Medulla oblongata (tissue), 1 donor: ENCODE measurements at regions not wholly inside any gene's neighbourhood (a gene's known extent, or its start where the extent isn't known, plus 50 kb on each side); places are given as distances from the start of the nearest gene placed in this dataset.
"Not testable (repeated sequence)": the region's sequence is repeated elsewhere in the genome, so short reads cannot be mapped to it uniquely, and the experiment has no call there.

Experiments used
- DNase-seq: peaks from one replicate; pipeline ENCODE4 v3.0.0-alpha.2; 2015; ENCODE audit errors: extremely low spot score

GRCh38 chr10:3887404-3887803, 102.4 kb upstream of the KLF6 start:
- DNase-seq: no peak

GRCh38 chr10:3886641-3887251, 101.7 kb upstream of the KLF6 start:
- no peak for DNase-seq

- DNase-seq: no peak
Observed at GRCh38 chr10:3886191-3886590, 101.2 kb upstream of the KLF6 start.

GRCh38 chr10:3882855-3883254, 97.8 kb upstream of the KLF6 start:
- DNase-seq: no peak

- no peak for DNase-seq
Observed at GRCh38 chr10:3881622-3882021, 96.6 kb upstream of the KLF6 start.

- DNase-seq: no peak
Observed at GRCh38 chr10:3879073-3879472, 94.1 kb upstream of the KLF6 start.

- no peak for DNase-seq
Observed at GRCh38 chr10:3877211-3878000, 92.4 kb upstream of the KLF6 start.

GRCh38 chr10:3876350-3876962, 91.4 kb upstream of the KLF6 start:
- no peak for DNase-seq

GRCh38 chr10:3875842-3876235, 90.8 kb upstream of the KLF6 start:
- DNase-seq: no peak

- peak; percentile 58 for DNase-seq
Observed at GRCh38 chr10:3874990-3875841, 90.2 kb upstream of the KLF6 start.

GRCh38 chr10:3874610-3874989, 89.6 kb upstream of the KLF6 start:
- DNase-seq: not testable (repeated sequence)

GRCh38 chr10:3873728-3874461, 88.9 kb upstream of the KLF6 start:
- peak; percentile 60 for DNase-seq

GRCh38 chr10:3872712-3873329, 87.8 kb upstream of the KLF6 start:
- no peak for DNase-seq

GRCh38 chr10:3871424-3871996, 86.5 kb upstream of the KLF6 start:
- no peak for DNase-seq

GRCh38 chr10:3869036-3869435, 84.0 kb upstream of the KLF6 start:
- no peak for DNase-seq

GRCh38 chr10:3868271-3868664, 83.3 kb upstream of the KLF6 start:
- no peak for DNase-seq

GRCh38 chr10:3867454-3868270, 82.7 kb upstream of the KLF6 start:
- DNase-seq: no peak

GRCh38 chr10:3866332-3866731, 81.3 kb upstream of the KLF6 start:
- no peak for DNase-seq

- no peak for DNase-seq
Observed at GRCh38 chr10:3865565-3865964, 80.6 kb upstream of the KLF6 start.

- no peak for DNase-seq
Observed at GRCh38 chr10:3861795-3862194, 76.8 kb upstream of the KLF6 start.
